HEK293 (cell line): ENCODE measurements at regions not wholly inside any gene's neighbourhood (a gene's known extent, or its start where the extent isn't known, plus 50 kb on each side); places are given as distances from the start of the nearest gene placed in this dataset.

Source experiments
- CTCF ChIP-seq: fragments of 450-650 bp; formaldehyde crosslinking; IDR thresholded peaks from 2 replicates; pipeline ENCODE4 v1.5.1; 2016; ENCODE audit warnings: missing biosample characterization, missing genetic modification characterization
- GLI4 ChIP-seq: fragments of 450-650 bp; formaldehyde crosslinking; IDR thresholded peaks from 2 replicates; pipeline ENCODE4 v1.5.1; 2016; ENCODE audit warnings: missing biosample characterization, missing genetic modification characterization
- GLIS2 ChIP-seq: fragments of 450-650 bp; formaldehyde crosslinking; IDR thresholded peaks from 2 replicates; pipeline ENCODE4 v1.5.1; 2016; ENCODE audit warnings: missing biosample characterization, missing genetic modification characterization
- PRDM10 ChIP-seq: fragments of 450-650 bp; formaldehyde crosslinking; IDR thresholded peaks from 2 replicates; pipeline ENCODE4 v1.5.1; 2016; ENCODE audit warnings: missing biosample characterization, missing genetic modification characterization
- ZBTB8A ChIP-seq: fragments of 450-650 bp; formaldehyde crosslinking; IDR thresholded peaks from 2 replicates; pipeline ENCODE4 v1.5.1; 2016; ENCODE audit warnings: missing biosample characterization, missing genetic modification characterization
- ZNF221 ChIP-seq: fragments of 450-650 bp; formaldehyde crosslinking; IDR thresholded peaks from 2 replicates; pipeline ENCODE4 v1.5.1; 2017; ENCODE audit warnings: missing biosample characterization, missing genetic modification characterization, borderline replicate concordance
- ZNF639 ChIP-seq: fragments of 450-650 bp; formaldehyde crosslinking; IDR thresholded peaks from 2 replicates; pipeline ENCODE4 v1.5.1; 2016; ENCODE audit warnings: missing biosample characterization, missing genetic modification characterization
- ZNF747 ChIP-seq: fragments of 450-650 bp; formaldehyde crosslinking; IDR thresholded peaks from 2 replicates; pipeline ENCODE4 v1.5.1; 2016; ENCODE audit warnings: missing biosample characterization, missing genetic modification characterization
- ZSCAN18 ChIP-seq: fragments of 450-650 bp; formaldehyde crosslinking; IDR thresholded peaks from 2 replicates; pipeline ENCODE4 v1.5.1; 2016; ENCODE audit warnings: missing biosample characterization, missing genetic modification characterization

- TF ChIP-seq ZBTB8A (tag by site-specific recombination) (no peak), GLIS2 (tag by site-specific recombination) (no peak), ZSCAN18 (tag by site-specific recombination) (no peak), ZNF747 (tag by site-specific recombination) (no peak), GLI4 (no peak), ZNF639 (tag by site-specific recombination) (no peak), CTCF (tag by site-specific recombination) (no peak), ZNF221 (no peak), PRDM10 (no peak)
Observed at GRCh38 chr6:48990739-48991138, 472.3 kb downstream of the MMUT start.
